OCI-LY7 (cell line): ENCODE measurements at regions not wholly inside any gene's neighbourhood (a gene's known extent, or its start where the extent isn't known, plus 50 kb on each side); places are given as distances from the start of the nearest gene placed in this dataset.

Experiments used
- BruUV-seq: library from RNA; stranded (reverse); fragments of 400-500 nt; replicated peaks from 2 replicates; lab custom pipeline; 2021; lab: Mats Ljungman, UMichigan
- CTCF ChIA-PET: fragments of 300-600 bp; sonication (Branson Sonifier 250); formaldehyde crosslinking; loops from one replicate; lab custom pipeline; 2022; ENCODE audit warnings: antibody characterized with exemption; ENCODE audit not compliant: unreplicated experiment; lab: Charles Lee
- POLR2A ChIA-PET: fragments of 300-600 bp; sonication (Branson Sonifier 250); formaldehyde crosslinking; loops from one replicate; lab custom pipeline; 2022; ENCODE audit warnings: antibody characterized with exemption; lab: Charles Lee
- DNase-seq: peaks from one replicate; pipeline ENCODE4 v3.0.0-alpha.2; 2015; ENCODE audit warnings: low spot score
- H2AFZ ChIP-seq: fragments of 200-600 bp; sonication (generic), shearing (Covaris generic); 2 replicates; pipeline ENCODE4 v1.6.1; 2014; ENCODE audit warnings: mild to moderate bottlenecking, antibody characterized with exemption, low read length, moderate library complexity
- H3K27ac ChIP-seq: fragments of 200-600 bp; sonication (generic); 2 replicates; pipeline ENCODE4 v1.5.1; 2014; ENCODE audit warnings: mixed run types, low read depth, mild to moderate bottlenecking, moderate library complexity, low read length, inconsistent platforms; ENCODE audit not compliant: poor library complexity, severe bottlenecking
- H3K36me3 ChIP-seq: fragments of 200-600 bp; sonication (generic); 2 replicates; pipeline ENCODE4 v1.6.1; 2014; ENCODE audit warnings: mild to moderate bottlenecking, antibody characterized with exemption, low read length, moderate library complexity, mixed read lengths; ENCODE audit not compliant: insufficient read depth
- H3K4me1 ChIP-seq: fragments of 200-600 bp; sonication (generic); 2 replicates; pipeline ENCODE4 v1.5.1; 2014; ENCODE audit warnings: mild to moderate bottlenecking, low read length; ENCODE audit not compliant: insufficient read depth, poor library complexity, severe bottlenecking
- H3K4me2 ChIP-seq: fragments of 200-600 bp; sonication (generic); 2 replicates; pipeline ENCODE4 v1.6.1; 2014; ENCODE audit warnings: mild to moderate bottlenecking, low read length
- H3K4me3 ChIP-seq: fragments of 200-600 bp; sonication (generic); 2 replicates; pipeline ENCODE4 v1.5.1; 2014; ENCODE audit warnings: mild to moderate bottlenecking, low read depth, low read length; ENCODE audit not compliant: poor library complexity, severe bottlenecking
- H3K79me2 ChIP-seq: fragments of 200-600 bp; sonication (generic); 2 replicates; pipeline ENCODE4 v1.6.1; 2016; ENCODE audit warnings: low read depth, mild to moderate bottlenecking, low read length, moderate library complexity, mixed read lengths; ENCODE audit not compliant: insufficient read depth
- H3K9me2 ChIP-seq: fragments of 200-600 bp; sonication (generic); 2 replicates; pipeline ENCODE4 v1.6.1; 2016; ENCODE audit warnings: mild to moderate bottlenecking, low read length, mixed read lengths; ENCODE audit not compliant: insufficient read depth
- H3K9me3 ChIP-seq: fragments of 200-600 bp; sonication (generic); 2 replicates; pipeline ENCODE4 v1.6.1; 2014; ENCODE audit warnings: mild to moderate bottlenecking, mixed run types, low read length, mixed read lengths
- H4K20me1 ChIP-seq: fragments of 200-600 bp; sonication (generic); 2 replicates; pipeline ENCODE4 v1.6.1; 2014; ENCODE audit warnings: mild to moderate bottlenecking, antibody characterized with exemption, low read length, moderate library complexity, mixed read lengths; ENCODE audit not compliant: insufficient read depth
- CTCF ChIP-seq: fragments of 200-600 bp; sonication (generic); conservative IDR thresholded peaks from 2 replicates; pipeline ENCODE4 v1.5.1; 2014; ENCODE audit warnings: mild to moderate bottlenecking, antibody characterized with exemption, low read length, moderate library complexity, mixed read lengths
- EZH2phosphoT487 ChIP-seq: fragments of 200-600 bp; sonication (generic); IDR thresholded peaks from 2 replicates; pipeline ENCODE4 v1.6.1; 2018; ENCODE audit warnings: low read depth, borderline replicate concordance, mild to moderate bottlenecking, mixed run types, antibody characterized with exemption, low read length, moderate library complexity, mixed read lengths
- intact Hi-C: fragments of 100-400 bp; cut with micrococcal nuclease; formaldehyde crosslinking; loops from one replicate; pipeline ENCODE4 v1.10.0; 2022; ENCODE audit not compliant: unreplicated experiment

GRCh38 chr2:183522489-183523266, 398.4 kb downstream of the NUP35 start:
- Histone ChIP-seq H4K20me1 (no peaks in the 10 kb centered on the region), H3K36me3 (no peaks in the 10 kb centered on the region), H3K27ac (no peak overlapping the region), H3K4me2 (no peak overlapping the region), H3K4me3 (no peak overlapping the region), H3K4me1 (no peaks in the 10 kb centered on the region), H2AFZ (no peak overlapping the region), H3K9me3 (no peaks in the 10 kb centered on the region), H3K9me2 (no peaks in the 10 kb centered on the region), H3K79me2 (no peaks in the 10 kb centered on the region)
- no TSS peak for BruUV-seq
- TF ChIP-seq EZH2phosphoT487 (no peak), CTCF (no peak)
- ChIA-PET POLR2A (interaction anchor here (0.7 to 0.9 kb wide), 3 partner anchors 9 to 33 kb away, joined by 3 read pairs; no protein-coding TSS in a partner anchor), CTCF (no interaction called here)
- intact Hi-C loops, result no loop called here
- no peak for DNase-seq

GRCh38 chr2:183530333-183530901, 406.2 kb downstream of the NUP35 start:
- no peak for TF ChIP-seq EZH2phosphoT487
- TF ChIP-seq CTCF, result no peak
- no peak overlapping the region for H2AFZ ChIP-seq
- no peaks in the 10 kb centered on the region for H3K9me2 ChIP-seq
- H3K4me1 ChIP-seq, result no peaks in the 10 kb centered on the region
- no peaks in the 10 kb centered on the region for H3K79me2 ChIP-seq
- no peak overlapping the region for H3K4me3 ChIP-seq
- no peaks in the 10 kb centered on the region for H3K36me3 ChIP-seq
- no peak overlapping the region for H3K27ac ChIP-seq
- no peaks in the 10 kb centered on the region for H3K9me3 ChIP-seq
- POLR2A ChIA-PET, result no interaction called here
- CTCF ChIA-PET, result no interaction called here
- no peak overlapping the region for H3K4me2 ChIP-seq
- DNase-seq, result no peak
- H4K20me1 ChIP-seq, result no peaks in the 10 kb centered on the region
- intact Hi-C loops, result no loop called here
- BruUV-seq, result no TSS peak

- no peaks in the 10 kb centered on the region for H3K9me3 ChIP-seq
- DNase-seq, result no peak
- BruUV-seq, result no TSS peak
- H3K79me2 ChIP-seq, result no peaks in the 10 kb centered on the region
- H4K20me1 ChIP-seq, result no peaks in the 10 kb centered on the region
- ChIA-PET CTCF (no interaction called here), POLR2A (interaction anchor here (1.4 kb wide), 1 partner anchor 11 kb away, joined by 3 read pairs; no protein-coding TSS in a partner anchor)
- no peaks in the 10 kb centered on the region for H3K4me1 ChIP-seq
- no peak overlapping the region for H3K4me2 ChIP-seq
- H3K36me3 ChIP-seq, result no peaks in the 10 kb centered on the region
- no peak overlapping the region for H3K27ac ChIP-seq
- H3K9me2 ChIP-seq, result no peaks in the 10 kb centered on the region
- H3K4me3 ChIP-seq, result no peak overlapping the region
- TF ChIP-seq CTCF (no peak), EZH2phosphoT487 (no peak)
- intact Hi-C loops, result no loop called here
- no peak overlapping the region for H2AFZ ChIP-seq
Observed at GRCh38 chr2:183532514-183532913, 408.3 kb downstream of the NUP35 start.
